ENCODE measurements at regions not wholly inside any gene's neighbourhood (a gene's known extent, or its start where the extent isn't known, plus 50 kb on each side); places are given as distances from the start of the nearest gene placed in this dataset.

- TF ChIP-seq, protein P1, sequence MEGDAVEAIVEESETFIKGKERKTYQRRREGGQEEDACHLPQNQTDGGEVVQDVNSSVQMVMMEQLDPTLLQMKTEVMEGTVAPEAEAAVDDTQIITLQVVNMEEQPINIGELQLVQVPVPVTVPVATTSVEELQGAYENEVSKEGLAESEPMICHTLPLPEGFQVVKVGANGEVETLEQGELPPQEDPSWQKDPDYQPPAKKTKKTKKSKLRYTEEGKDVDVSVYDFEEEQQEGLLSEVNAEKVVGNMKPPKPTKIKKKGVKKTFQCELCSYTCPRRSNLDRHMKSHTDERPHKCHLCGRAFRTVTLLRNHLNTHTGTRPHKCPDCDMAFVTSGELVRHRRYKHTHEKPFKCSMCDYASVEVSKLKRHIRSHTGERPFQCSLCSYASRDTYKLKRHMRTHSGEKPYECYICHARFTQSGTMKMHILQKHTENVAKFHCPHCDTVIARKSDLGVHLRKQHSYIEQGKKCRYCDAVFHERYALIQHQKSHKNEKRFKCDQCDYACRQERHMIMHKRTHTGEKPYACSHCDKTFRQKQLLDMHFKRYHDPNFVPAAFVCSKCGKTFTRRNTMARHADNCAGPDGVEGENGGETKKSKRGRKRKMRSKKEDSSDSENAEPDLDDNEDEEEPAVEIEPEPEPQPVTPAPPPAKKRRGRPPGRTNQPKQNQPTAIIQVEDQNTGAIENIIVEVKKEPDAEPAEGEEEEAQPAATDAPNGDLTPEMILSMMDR (conservative IDR thresholded peaks at IDR 0.05), result no peak
- TF ChIP-seq ZFX (IDR thresholded peaks at IDR 0.05), result no peak
Measured at GRCh38 chr6:94651239-94651638, 926.1 kb upstream of the MANEA start.
